ENCODE measurements at regions not wholly inside any gene's neighbourhood (a gene's known extent, or its start where the extent isn't known, plus 50 kb on each side); places are given as distances from the start of the nearest gene placed in this dataset.
"Not testable (repeated sequence)": the region's sequence is repeated elsewhere in the genome, so short reads cannot be mapped to it uniquely, and the experiment has no call there.

DNA sequence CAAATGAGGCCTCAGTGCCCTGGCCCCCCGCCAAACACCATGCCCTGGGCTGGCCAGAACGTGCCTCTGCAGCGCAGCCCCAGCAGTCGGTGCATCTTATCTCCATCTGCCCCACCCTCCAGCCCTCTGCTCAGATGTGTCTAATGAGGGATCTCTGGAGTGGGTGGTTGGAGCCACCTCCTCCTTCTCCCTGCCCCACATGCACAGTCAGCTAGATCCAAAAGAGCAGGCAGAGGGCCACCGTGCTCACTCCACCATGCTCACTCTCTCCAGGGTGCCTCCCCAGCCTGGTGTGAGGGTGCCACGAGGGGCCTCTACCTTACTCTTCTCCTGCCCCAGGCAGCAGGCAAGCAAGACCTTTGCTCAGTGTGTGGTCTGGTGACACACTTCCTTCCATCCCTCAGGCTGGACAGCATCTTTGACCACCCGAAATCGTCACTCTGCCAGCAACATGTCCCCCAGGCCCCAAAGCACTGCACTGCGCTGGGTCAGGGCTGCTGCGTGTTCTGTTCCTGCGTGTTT lies 266.1 kb upstream of the HDAC4 start:
- DNase-seq = no peak

DNA sequence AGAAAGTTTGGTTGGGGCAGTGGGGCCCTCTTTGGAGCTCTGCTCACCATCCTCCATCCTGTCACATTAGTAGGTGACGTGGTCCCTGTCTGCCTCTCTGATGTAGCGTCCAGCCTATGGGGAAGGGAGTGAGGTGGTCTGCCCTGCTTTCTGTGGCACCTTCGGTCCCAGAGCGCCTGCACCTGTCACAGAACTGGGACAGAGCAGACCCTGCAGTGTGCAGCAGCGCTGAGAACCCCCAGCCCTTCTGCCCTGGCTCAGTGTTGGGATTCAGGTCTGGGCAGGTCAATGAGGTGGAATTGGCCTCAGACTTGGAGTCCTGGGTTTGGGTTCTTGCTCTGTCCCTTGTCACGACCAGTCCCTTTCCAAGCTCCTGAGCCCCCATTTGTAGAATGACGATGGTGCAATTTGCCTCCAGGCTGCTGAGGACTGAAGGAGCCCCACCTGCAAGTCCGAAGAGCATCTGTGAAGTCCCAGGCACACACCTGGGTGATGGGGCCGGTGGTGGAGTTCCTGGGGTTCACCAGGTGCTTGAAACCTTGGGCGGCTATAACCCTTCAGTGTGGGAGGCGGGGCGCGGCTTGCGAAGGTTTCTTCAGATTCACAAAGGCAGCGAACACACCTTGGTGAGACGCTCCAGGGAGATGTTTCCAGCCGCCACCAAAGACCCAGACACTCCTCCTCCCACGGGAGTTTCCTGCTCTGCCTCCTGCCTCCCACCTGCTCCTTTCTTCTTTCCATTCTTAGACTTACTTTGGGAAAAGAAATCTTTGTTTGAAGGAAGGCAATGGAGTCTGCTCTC lies 265.4 kb upstream of the HDAC4 start:
- DNase-seq = no peak

DNA sequence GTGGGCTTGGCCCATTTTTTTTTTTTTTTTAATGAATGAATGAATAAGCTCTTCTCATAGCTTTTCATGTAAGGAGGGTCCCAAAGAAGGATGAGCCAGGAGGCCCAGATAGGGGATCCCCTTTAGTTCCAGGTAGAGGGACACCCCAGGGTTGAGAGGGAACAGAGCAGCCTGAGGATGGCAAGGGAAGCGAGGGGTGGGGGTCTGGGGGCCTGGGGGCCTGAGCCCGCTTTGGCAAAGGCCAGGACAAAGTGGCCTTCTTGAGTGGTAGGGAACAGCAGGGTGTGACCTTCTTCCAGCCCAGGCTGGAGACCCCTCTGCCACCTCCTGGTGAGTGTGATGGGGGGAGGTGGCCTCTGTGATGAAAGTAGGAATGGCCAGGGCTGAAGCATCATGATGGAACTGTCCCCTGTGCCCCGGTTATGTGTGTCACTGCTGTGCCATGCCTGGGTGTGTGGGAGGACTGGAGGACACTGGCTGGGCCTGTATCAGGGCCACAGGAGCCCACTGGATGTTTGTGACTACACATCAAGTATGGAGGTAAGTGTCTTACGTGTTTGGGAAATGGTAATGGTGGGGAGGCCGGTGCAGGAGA lies 263.5 kb upstream of the HDAC4 start:
- no peak for DNase-seq

DNA sequence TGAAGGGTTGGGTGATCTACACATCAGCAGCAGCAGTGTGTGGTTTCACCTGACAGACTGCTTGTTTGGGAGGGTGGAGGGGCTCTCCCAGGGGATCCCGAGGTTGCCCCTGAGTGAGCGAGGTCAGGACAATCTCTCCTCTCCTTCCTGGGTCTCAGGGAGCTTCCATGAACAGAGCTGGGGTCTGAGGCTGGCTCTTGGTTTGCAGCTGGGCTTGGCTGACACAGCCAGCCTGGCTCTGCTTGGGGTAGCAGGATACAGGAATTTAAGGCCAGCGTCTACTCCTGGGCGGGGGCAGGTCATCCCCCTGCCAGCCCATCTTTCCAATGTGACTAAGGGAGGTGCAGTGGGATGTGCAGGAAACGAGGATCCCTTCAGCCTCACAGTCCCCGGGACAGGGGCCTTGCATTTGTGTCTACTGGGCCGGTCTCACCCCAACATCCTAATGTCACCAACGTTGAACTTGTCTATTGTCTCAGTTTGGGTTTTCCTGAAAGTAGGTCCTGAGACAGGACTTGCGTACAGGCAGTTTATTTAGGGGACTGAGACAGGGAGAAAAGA lies 262.6 kb upstream of the HDAC4 start:
- no peak for DNase-seq

DNA sequence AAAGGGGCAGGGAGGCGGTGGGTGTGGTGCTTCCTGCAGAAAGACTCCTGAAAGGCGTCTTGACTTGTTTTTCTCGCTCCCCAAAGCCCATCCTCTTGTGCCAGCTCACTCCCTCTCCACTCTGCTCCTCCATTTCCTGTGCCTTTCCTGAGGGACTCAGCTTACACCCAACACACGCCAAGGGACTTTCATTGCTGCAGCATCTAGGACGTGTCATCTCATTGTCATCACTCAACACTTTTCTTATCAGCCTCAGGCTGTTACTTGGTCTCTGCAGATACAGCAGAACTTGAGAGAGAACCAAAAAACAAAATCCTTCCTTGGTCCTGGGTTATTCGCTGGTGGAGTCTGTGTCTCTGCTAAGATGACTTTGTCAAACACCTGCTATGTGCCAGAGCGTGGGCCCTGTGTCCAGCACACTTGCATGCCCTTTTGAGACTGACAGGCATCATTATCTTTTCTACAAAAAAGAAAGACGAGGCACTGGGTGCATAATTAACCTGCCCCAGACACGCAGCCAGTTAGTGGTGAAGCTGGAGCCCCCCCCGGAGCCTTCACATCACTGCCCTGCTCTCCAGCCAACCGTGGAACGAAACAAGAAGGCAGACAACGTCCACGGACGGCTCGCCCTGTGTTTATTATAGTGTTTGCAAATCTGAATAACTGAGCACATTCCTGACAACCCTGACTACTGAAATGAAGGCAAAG lies 261.7 kb upstream of the HDAC4 start:
- no peak for DNase-seq

DNA sequence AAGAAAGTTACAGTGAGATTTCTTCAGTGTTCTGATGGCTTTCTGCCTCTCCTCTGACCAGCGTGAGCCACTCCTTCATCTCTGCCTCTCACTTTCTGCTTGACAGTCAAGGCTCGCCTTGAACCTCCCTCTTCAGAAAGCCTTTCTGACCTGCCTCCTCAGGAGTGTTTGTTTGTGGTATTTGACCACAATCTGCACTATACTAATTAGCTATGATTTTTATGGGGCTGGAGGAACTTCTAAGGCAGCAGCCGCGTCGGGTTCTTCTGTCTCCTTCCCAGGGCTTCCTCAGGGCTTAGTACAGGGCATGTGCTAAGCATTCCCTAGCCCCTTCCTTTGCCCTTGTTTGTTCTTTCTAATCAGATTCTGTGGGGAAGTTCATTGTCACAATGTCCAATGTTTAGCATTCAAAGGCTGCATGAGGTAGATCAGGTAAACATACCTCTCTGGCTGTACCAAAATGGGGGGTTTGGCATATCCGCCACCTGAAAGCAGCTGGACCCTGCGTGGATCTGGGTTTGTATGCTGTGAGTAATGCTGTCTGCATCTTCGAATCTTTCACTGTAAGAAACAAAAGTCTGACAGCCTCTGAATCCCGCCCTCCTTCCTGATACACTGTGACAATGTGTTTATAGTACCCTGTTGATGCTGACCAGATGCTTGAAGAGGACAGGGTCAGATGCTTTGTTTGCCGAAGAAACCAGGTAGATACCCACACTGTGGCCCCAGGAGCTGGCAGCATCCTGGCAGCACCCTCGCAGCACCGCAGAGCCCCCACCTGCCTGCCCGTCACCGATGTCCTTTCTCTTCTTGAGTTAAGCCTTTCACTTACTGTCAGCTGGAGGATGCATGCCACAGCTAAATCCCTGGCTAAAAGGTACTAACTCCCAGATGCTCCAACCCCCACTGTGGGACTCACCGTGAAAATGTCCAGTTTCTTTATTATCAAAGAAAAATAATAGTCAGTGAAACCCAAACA lies 260.8 kb upstream of the HDAC4 start:
- no peak for DNase-seq

DNA sequence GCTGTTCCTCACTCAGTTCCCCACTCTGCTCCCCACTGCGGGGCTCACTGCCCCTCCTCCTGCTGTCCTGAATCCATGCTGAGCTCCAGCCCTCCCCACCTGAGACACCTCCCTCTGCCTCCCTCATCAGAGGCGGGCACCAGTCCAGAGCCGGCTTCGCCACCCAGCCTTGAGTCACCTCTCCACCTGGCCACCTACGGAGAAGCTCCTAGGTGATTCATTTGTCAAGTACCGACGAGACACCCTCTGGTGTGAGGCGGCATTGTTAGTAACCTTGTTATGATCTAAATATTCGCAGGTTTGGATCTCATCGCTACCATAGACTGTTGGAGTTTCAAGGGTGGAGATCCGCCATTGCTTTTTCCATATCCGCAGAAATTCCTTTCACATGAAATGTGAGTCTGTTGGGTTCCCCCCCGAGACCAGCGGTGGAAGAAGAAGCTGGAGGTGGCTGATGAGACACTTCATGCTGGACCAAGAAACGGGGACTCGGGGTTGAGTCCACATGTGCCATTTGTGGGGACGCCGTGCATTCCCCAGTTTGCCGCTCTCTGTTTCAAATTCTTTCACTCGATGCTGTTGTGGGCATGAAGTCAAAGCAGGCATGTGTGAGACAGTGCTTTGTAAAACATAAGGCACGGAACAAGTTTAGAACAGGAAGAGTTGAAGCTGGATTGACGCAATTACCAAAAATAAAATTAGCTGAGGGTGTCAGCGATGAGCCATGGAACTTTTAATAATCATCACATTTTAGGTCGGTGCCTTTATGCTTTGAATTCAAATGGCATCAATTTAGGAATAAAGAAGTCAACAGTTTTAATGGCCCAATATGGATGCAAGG lies 259.8 kb upstream of the HDAC4 start:
- DNase-seq = no peak

DNA sequence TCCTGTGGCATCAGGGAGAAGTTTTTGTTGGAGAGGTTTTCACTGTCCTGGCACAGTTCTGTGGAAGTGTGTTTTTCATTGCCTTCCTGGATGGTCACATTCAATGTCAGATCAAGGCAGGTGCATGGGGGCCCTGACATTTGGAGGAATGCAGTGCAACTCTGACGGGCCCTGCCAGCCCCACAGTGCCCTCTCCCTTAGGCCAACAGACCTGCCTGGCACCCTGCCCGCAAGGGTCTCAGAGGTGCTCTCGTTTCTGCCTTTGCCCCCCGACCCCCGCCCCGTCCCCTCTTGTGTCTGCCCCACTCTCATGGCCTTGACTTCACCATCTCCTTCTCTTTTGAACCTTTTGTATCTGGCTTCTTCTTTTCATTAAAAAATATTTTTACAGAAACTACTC lies 257.2 kb upstream of the HDAC4 start:
- no peak for DNase-seq

DNA sequence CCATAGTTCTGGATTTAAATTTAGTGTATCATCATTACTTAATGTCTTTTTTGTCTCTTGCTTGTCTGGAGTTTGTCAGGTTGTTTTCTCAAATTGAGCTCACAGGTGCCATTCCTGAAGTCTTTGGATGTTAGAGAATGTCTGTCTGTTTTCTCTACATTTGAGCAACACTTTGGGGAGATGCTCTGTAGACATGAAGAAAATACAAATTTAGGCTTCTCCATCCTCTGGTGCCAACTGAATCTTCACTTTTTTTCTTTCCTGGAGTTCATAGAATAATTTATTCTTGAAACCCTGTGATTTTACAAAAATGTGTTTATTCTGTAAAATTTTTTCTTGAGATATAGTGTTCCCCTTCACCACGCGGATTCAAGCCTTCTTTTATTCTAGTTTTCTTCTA lies 256.4 kb upstream of the HDAC4 start:
- no peak for DNase-seq

DNA sequence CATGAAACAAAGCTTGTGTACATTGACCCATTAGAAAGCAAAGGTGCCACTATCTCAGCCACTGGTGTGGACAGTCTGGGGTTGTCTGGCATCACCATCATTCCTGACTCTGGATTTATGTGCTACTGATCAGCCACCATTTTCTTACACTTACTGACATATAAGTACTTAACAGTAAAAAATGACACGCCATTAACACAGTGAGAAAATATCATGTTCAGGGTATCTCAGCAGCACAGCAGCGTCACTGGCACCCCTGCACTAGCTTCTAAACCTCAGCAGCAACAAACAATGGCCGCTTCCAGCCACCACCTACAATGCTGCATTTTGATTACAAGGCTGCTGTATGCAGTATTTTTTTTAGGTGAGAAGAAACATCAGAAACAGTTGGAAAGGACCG lies 253.4 kb upstream of the HDAC4 start:
- DNase-seq = no peak

DNA sequence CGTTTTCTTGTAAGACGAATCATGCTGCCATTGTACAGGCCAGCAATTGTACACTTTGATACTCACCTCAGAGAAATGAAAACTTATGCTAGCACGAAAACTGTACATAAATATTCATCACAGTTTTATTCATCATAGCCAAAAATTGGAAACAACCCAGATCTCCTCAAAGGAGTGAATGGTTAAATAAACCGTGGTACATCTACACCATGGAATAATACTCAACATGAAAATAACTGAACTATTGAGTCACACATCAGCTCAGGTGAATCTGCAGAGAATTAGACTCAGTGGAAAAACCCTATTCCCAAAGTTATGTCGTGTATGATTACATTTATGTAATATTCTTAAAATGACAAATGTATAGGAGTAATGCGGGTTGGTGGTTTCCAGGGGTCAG lies 251.0 kb upstream of the HDAC4 start:
- no peak for DNase-seq

DNA sequence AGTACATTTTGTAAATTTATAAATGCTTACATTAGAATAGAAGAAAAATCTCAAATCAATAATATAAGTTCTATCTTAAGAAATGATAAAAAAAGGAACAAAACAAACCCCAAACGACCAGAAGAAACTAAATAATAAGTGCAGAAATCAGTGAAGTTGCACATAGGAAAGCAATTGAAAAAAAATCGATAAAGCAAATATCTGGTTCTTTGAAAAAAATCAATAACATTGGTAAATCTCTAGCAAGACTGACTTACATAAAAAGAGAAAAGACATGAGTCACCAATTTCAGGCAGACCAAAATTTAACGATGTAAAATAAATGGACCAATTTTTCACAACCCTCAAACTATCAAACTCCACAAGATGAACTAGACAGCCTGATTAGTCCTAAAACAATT lies 249.9 kb upstream of the HDAC4 start:
- DNase-seq = no peak

DNA sequence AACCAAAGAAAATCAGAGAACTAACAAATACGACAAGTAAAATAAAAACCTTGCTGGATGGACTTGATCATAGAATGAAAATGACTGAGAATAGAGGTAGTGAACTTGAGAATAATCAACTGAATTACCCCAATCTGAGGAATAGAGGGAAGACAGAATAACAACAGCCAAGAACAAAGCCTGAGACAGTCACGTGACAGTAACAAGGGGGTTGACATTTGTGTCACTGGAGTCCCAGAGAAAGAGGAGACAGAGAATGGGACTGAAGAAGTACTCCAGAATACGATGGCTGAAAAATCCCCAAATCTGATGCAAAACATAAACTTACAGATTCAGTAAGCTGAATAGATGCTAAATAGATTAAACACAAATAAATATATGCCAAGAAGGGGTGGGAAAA lies 248.5 kb upstream of the HDAC4 start:
- DNase-seq = no peak

DNA sequence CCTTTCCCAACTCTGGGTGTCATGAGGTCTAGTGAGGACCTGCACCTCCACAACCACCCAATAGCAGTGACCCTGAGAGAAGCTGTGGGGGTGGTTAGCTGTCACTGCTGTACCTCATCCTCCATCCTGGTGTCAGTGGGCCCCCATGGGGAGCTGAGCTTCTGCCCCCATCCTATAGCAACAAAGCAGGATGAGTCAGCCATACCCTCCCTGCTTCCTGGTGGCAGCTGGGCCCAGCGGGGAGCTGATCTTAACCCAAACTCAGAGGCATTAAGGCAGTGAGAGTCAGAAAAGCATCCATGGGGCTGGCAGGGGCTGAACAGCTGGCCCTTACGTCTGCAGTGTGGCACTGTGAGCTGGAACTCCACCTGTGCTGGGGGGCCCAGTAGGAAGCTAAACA lies 247.8 kb upstream of the HDAC4 start:
- DNase-seq = no peak

DNA sequence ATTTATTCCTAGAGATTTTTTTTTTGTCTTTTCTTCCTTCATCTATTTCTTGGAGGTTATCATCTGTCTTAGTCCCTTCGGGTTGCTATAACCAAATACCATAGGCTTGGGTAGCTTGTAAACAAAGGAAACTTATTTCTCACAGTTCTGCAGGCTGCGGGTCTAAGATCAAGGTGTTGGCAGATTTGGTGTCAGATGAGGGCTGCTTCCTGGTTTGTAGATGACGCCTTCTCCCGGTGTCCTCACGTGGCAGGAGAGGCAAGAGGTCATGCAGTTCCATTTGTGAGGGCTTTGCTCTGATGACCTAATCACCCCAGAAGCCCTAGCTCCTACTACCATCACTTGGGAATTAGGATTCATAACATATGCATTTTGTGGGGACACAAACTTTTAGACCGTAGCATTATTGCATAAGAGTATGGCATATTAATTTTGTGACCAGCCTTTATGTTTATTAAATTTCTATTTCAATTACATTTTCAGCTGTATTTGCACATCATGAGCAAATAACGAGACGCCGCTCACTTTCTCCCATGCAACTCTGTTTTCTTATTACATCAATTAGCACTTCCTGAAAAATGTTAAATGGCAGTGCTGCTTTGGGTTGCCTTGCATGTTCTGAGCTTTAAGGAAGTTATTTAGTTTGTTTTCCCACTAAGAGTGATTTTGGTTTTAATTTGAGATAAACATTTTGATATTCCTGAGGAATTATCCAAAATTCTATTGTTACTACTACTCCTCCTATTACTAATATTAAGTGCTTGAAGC lies 246.4 kb upstream of the HDAC4 start:
- no peak for DNase-seq

DNA sequence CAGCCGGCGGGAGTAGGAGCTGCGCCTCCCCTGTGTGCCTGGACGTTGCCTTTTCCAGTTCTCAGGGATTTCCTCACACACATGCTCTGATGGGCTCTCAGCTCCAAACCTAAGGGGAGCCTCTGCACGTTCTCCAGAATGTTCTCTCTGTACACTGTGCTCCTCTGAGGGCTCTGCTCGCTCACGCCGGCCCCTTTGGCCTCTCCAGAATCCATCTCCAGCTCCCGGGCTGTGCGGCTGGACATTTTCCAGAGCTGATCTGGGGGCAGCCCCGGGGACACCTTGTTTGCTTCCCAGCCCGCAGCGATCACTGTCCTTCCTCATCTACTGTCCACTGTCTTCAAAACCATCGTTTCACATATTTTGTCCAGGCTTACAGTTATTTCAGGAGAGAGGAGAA lies 245.4 kb upstream of the HDAC4 start:
- no peak for DNase-seq

DNA sequence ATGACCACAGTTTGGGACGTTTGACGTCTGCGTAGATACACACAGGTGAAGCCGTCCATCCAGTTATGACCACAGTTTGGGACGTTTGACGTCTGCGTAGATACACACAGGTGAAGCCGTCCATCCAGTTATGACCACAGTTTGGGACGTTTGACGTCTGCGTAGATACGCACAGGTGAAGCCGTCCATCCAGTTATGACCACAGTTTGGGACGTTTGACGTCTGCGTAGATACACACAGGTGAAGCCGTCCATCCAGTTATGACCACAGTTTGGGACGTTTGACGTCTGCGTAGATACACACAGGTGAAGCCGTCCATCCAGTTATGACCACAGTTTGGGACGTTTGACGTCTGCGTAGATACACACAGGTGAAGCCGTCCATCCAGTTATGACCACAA lies 243.8 kb upstream of the HDAC4 start:
- not testable (repeated sequence) for DNase-seq

DNA sequence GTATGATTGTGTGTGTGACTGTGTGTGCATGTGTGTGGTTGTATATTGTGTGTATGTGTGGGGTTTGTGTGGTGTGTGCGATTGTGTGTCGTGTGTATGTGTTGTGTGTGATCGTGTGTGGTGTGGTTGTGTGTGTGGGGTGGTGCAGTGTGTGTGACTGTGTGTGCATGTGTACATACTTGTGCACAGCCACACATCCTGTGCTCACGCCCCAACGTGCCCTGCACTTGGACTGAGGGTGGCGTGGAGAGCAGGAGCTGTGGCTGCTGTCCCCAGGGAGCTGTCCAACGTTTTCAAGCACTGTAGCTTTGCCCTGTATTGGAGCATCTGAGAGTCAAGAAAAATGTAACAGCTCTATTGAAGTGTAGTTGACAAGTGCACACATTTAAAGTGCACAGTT lies 243.2 kb upstream of the HDAC4 start:
- DNase-seq = no peak

DNA sequence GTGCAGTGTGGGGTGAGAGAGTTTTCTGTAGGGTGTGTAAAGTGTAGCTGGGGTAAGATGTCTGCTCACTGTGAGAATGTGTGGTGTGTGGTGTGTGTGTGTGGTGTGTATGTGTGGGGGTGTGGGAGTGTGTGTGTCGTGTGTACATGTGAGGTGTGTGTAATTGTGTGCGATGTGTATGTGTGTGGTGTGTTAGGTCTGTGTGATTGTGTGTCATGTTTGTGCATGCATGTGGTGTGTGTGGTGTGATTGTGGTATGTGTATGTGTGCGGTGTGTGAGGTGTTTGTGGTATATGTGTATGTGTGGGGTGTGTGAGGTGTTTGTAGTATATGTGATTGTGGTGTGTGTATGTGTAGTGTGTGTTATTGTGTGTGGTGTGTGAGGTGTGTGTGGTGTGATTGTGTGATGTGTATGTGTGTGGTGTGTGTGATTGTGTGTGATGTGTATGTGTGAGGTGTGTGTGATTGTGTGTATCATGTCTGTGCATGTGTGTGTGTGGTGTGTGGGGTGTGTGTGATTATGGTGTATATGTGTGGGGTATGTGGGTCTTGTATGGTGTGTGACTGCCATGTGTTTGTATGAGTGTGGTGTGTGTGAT lies 241.7 kb upstream of the HDAC4 start:
- DNase-seq = no peak

DNA sequence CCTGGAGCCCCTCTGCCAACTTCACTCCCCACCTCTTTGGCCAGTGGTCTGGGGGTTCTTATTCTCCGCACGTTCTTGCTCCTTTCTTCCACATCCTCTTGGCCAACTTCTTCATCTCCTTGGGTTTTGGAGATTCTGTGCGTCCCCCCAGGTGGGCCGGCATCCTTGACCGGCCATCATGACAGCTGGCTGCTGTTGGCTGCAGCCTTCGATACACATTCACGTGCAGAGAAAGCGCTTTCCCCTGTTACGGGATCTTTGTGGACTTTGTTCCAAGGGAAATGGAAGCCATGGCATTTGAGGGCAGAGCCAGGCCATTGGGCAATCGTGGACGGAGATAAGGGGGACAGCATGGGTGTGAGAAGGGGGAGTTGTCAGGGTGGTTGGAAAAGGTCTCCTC lies 241.1 kb upstream of the HDAC4 start:
- DNase-seq = not testable (repeated sequence)

Data from activated CD8-positive, alpha-beta memory T cell treated with anti-CD3 and anti-CD28 coated beads, Interleukin-2, amount 50 U/mL, for 4 hours (primary cell).